ENCODE measurements at regions not wholly inside any gene's neighbourhood (a gene's known extent, or its start where the extent isn't known, plus 50 kb on each side); places are given as distances from the start of the nearest gene placed in this dataset.

DNA sequence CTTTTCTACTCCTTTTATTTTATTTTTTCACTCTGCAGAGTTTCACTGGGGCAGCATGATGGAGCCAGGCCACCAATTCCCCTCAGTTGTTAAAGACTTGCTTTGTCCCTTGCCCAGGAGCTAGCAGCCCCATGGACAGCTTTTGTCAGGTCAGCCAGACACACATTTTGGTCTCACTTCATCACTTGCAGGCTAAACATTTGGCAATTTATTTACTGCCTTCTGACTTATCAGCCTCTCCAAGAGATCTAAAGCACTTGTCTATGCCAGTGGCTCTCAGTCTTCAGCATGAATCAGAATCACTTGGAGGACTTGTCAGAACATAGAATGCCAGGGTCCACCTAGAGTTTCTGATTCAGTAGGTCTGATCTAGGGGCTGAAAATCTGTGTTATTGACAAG, 66.4 kb upstream of the GDF10 start:
- DNase-seq (ENCODE audit: low spot score) (no peak), ATAC-seq (ENCODE audit: low FRiP score) (no peak)
- TF ChIP-seq, protein P1, sequence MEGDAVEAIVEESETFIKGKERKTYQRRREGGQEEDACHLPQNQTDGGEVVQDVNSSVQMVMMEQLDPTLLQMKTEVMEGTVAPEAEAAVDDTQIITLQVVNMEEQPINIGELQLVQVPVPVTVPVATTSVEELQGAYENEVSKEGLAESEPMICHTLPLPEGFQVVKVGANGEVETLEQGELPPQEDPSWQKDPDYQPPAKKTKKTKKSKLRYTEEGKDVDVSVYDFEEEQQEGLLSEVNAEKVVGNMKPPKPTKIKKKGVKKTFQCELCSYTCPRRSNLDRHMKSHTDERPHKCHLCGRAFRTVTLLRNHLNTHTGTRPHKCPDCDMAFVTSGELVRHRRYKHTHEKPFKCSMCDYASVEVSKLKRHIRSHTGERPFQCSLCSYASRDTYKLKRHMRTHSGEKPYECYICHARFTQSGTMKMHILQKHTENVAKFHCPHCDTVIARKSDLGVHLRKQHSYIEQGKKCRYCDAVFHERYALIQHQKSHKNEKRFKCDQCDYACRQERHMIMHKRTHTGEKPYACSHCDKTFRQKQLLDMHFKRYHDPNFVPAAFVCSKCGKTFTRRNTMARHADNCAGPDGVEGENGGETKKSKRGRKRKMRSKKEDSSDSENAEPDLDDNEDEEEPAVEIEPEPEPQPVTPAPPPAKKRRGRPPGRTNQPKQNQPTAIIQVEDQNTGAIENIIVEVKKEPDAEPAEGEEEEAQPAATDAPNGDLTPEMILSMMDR (IDR thresholded peaks at IDR 0.05), result no peak

DNA sequence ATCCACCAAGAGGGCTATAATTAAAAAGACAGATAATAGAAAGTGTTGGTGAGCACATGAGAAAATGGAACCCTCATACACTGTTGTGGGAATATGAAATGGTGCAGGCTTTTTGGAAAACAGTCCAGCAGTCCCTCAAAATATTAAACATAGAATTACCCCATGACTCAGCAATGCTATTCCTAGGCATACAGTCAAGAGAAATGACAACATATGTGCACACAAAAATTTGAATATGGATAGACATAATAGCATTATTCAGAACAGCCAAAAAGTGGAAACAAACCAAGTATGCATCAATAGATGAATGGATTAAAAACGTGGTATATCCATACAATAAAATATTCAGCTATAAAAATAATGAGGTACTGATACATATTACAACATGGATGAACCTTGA, 64.5 kb upstream of the GDF10 start:
- TF ChIP-seq, protein P1 (IDR thresholded peaks at IDR 0.05), result no peak
- DNase-seq (ENCODE audit: low spot score) (no peak), ATAC-seq (ENCODE audit: low FRiP score) (no peak)

DNA sequence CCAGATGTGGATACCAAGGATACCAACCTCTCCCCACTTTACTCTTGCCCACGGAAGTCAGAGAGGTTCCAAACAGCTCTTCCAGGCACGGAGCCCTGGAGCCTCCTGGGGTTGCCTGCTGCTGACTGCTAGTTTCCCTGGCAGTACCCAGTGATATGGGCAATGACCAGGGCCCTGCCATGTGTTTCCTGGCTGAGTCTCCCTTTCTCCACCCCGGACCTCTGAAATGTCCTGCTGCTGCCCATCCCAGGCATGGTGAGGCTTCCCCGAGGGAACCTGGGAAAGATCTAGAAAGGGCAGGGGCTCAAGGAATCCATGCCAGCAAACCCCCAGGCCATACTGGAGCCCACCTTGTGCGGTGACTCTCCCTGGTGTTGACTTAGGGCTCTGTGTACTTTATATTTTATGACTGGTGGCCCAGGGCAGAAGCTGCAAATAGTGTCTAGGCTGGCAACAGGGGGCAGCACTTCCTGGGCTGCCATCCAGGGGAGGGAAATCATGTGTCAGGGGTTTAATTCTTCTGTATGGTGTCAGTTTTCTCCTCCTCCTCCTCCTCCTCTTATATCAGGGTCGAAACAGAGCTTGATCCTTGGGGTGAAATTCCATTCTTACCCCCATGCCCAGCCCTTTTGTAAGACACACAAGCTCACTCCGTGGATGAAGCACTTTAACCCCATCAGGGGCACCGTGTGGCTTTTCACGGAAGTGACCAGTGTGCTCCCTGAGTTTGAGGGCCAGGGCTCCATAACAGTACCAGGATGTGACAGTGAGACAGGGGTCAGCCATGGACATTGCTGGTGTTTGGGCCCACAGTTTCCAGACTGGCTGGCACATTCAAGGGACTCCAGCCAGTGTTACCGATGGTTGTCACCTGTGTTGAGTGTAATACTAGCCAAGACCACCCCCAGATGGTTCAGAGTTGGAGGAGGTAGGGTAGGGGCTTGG, 62.4 kb upstream of the GDF10 start:
- DNase-seq (ENCODE audit: low spot score) (no peak), ATAC-seq (ENCODE audit: low FRiP score) (no peak)
- TF ChIP-seq, protein P1 (IDR thresholded peaks at IDR 0.05), result no peak

DNA sequence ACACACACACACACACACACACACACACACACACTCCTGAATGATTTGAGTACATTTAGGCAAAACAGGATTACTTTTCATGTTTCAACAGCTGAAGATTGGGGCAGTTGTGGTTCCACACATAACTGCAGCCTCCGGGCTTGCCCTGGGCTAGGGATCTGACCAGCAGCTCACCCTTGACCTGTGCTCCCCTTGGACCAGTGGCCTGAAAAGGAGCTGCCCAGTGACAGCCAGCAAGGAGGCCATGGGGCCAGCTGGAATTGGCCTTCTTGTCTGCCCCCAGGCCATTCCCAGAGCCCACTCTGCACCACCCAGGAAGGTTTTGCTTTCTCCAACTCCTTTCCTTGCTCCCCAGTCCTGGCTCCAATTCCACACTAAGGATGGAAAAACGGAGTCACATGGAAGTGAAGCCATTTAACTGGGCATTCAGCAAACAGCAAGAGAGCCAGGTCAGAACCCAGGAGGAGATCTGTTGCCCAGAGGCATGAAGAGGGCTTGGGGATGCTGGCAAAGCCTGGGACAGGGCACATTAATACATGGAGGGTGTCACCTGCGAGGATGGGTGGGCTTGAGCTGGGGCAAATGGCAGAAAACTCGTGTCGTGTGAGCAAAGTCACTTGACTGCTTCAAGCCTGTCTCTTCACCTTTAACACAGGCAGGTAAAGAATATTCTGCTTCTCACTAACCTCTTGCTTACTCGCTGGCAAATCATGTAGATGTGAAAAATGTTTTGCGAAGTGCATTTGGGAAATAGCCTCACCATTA, 61.5 kb upstream of the GDF10 start:
- DNase-seq (ENCODE audit: low spot score) (no peak), ATAC-seq (ENCODE audit: low FRiP score) (no peak)
- TF ChIP-seq, protein P1 (IDR thresholded peaks at IDR 0.05), result no peak

DNA sequence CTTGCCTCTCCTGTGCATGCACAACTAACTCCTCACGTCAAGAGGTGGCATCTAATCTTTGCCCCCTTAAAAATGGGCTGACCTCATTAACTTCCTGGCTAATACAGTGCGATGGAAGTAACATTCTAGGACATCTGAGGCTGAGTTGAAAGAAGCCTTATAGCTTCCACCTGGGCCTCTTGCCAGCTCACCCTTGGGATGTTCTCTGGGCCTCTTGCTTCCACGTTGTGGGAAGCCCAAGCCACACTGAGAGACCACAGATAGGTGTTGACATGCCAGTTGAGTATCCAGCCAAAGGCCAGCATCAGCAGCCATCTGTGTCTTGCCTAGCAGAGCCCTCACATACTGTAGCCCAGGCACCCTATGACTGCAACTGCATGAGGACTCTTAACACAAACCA, 60.8 kb upstream of the GDF10 start:
- TF ChIP-seq, protein P1 (IDR thresholded peaks at IDR 0.05), result no peak
- no peak for DNase-seq (ENCODE audit: low spot score)
- ATAC-seq (ENCODE audit: low FRiP score), result no peak

DNA sequence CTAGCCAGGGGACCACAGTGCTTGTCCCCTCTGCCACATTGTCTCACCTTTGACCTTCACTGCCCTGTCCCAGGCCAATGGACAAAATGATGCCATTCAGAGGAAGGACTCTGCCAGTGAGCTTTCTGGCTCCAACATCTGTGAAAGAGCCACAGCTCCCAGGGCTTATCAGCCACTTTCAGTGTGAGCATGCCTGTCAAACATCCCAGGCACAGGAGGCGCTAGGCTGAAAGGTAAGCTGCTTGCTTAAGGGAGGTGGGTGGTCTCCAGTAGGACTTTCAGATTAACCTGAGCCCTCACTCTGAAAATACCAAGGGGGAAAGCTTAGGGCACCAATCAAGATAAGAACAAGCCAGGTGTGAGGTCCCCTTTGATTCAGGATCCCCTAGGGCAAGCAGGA, 59.8 kb upstream of the GDF10 start:
- DNase-seq (ENCODE audit: low spot score), result no peak
- no peak for ATAC-seq (ENCODE audit: low FRiP score)
- TF ChIP-seq, protein P1 (IDR thresholded peaks at IDR 0.05), result no peak
